ENCODE measurements at regions not wholly inside any gene's neighbourhood (a gene's known extent, or its start where the extent isn't known, plus 50 kb on each side); places are given as distances from the start of the nearest gene placed in this dataset.

DNA sequence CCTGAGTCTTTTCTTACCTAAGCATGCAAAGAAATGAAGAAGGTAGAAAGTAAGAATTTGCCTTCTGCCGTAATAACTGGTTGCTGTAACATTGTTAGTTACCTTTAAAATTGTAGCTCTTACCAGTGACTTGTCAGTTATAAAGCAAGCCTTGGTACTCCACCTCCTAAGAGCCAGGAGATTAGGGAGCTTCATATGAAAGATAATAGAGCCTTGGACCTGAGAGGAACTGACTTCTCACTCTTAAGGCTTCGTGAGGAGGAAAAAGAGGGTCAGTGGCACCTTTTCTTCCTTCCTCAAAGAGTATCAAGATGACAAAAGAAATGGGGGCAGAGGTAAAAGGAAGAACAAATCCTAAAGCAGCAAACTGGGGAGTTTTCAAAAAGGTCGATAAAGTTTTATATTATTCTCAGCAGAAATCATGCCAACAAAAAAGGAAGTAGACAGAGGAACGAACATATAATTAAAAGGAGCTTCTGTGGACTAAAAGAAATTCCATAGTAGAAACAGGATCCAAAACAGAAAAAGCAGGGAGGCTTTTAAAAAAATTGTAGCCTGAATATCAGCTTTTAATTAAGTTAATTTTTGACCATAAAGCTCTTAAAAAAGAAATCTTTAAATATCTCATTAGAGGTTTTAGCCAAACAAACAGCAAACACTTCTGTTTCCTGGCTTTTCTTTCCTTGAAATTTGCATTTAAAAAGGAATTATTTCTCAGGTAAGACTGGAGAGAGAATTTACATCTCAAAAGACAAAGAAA is 847.1 kb upstream of the ALCAM start:
- TF ChIP-seq, protein P1, sequence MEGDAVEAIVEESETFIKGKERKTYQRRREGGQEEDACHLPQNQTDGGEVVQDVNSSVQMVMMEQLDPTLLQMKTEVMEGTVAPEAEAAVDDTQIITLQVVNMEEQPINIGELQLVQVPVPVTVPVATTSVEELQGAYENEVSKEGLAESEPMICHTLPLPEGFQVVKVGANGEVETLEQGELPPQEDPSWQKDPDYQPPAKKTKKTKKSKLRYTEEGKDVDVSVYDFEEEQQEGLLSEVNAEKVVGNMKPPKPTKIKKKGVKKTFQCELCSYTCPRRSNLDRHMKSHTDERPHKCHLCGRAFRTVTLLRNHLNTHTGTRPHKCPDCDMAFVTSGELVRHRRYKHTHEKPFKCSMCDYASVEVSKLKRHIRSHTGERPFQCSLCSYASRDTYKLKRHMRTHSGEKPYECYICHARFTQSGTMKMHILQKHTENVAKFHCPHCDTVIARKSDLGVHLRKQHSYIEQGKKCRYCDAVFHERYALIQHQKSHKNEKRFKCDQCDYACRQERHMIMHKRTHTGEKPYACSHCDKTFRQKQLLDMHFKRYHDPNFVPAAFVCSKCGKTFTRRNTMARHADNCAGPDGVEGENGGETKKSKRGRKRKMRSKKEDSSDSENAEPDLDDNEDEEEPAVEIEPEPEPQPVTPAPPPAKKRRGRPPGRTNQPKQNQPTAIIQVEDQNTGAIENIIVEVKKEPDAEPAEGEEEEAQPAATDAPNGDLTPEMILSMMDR (IDR thresholded peaks at IDR 0.05; ENCODE audit: borderline replicate concordance, extremely low read depth, low read length, poor library complexity, severe bottlenecking): no peak
- TF ChIP-seq EZH2 (IDR thresholded peaks at IDR 0.05; ENCODE audit: borderline replicate concordance, low read depth, low read length, severe bottlenecking): no peak
- Histone ChIP-seq H3K4me1 (ENCODE audit: insufficient read depth, low read length) (no peaks in the 10 kb centered on the region), H3K36me3 (ENCODE audit: insufficient read depth, low read length) (no peaks in the 10 kb centered on the region), H4K20me1 (ENCODE audit: insufficient read depth, low read length) (no peaks in the 10 kb centered on the region), H3K9me3 (ENCODE audit: insufficient read depth, low read length, severe bottlenecking) (no peaks in the 10 kb centered on the region), H3K79me2 (ENCODE audit: insufficient read depth, low read length) (no peaks in the 10 kb centered on the region), H3K4me3 (ENCODE audit: low read depth in 1 of 2, low read length in 2 of 2) (no peak overlapping the region), H3K9ac (ENCODE audit: low read depth, low read length) (no peak overlapping the region), H2AFZ (ENCODE audit: low read depth, low read length) (no peak overlapping the region), H3K27me3 (ENCODE audit: insufficient read depth, low read length, poor library complexity) (no peaks in the 10 kb centered on the region), H3K4me2 (ENCODE audit: insufficient read depth, low read length) (no peak overlapping the region), H3K27ac (ENCODE audit: low read length) (no peak overlapping the region)
- no peak for DNase-seq
- no peak for ATAC-seq (ENCODE audit: insufficient read depth, low read depth)

DNA sequence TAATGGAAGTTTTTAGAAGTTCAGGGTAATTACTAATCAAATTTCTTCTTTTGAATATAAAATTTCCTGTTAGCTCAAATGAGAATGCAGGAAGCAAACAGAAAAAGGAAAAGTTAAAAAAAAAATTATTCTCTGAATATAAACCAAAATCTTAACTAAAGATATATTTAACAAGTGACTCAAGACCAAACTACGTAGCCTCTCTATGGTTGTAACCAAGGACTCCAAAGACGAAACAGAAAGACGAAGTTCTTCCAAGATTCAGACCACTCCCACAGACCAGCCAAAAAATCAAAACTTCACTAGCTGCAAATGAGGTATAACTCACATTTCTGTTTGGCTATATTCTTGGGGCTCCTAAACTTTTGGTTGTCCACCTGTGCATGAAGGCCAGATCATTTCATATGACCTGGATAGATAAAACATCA is 846.5 kb upstream of the ALCAM start:
- DNase-seq: no peak
- no peak overlapping the region for H3K4me3 ChIP-seq (ENCODE audit: low read depth in 1 of 2, low read length in 2 of 2)
- no peaks in the 10 kb centered on the region for H3K36me3 ChIP-seq (ENCODE audit: insufficient read depth, low read length)
- H3K4me1 ChIP-seq (ENCODE audit: insufficient read depth, low read length): no peaks in the 10 kb centered on the region
- ATAC-seq (ENCODE audit: insufficient read depth, low read depth): no peak
- H3K9ac ChIP-seq (ENCODE audit: low read depth, low read length): no peak overlapping the region
- no peak overlapping the region for H2AFZ ChIP-seq (ENCODE audit: low read depth, low read length)
- no peak overlapping the region for H3K4me2 ChIP-seq (ENCODE audit: insufficient read depth, low read length)
- no peaks in the 10 kb centered on the region for H3K27me3 ChIP-seq (ENCODE audit: insufficient read depth, low read length, poor library complexity)
- no peaks in the 10 kb centered on the region for H3K9me3 ChIP-seq (ENCODE audit: insufficient read depth, low read length, severe bottlenecking)
- H4K20me1 ChIP-seq (ENCODE audit: insufficient read depth, low read length): no peaks in the 10 kb centered on the region
- TF ChIP-seq EZH2 (IDR thresholded peaks at IDR 0.05; ENCODE audit: borderline replicate concordance, low read depth, low read length, severe bottlenecking): no peak
- TF ChIP-seq, protein P1 (IDR thresholded peaks at IDR 0.05; ENCODE audit: borderline replicate concordance, extremely low read depth, low read length, poor library complexity, severe bottlenecking): no peak
- H3K79me2 ChIP-seq (ENCODE audit: insufficient read depth, low read length): no peaks in the 10 kb centered on the region
- H3K27ac ChIP-seq (ENCODE audit: low read length): no peak overlapping the region

DNA sequence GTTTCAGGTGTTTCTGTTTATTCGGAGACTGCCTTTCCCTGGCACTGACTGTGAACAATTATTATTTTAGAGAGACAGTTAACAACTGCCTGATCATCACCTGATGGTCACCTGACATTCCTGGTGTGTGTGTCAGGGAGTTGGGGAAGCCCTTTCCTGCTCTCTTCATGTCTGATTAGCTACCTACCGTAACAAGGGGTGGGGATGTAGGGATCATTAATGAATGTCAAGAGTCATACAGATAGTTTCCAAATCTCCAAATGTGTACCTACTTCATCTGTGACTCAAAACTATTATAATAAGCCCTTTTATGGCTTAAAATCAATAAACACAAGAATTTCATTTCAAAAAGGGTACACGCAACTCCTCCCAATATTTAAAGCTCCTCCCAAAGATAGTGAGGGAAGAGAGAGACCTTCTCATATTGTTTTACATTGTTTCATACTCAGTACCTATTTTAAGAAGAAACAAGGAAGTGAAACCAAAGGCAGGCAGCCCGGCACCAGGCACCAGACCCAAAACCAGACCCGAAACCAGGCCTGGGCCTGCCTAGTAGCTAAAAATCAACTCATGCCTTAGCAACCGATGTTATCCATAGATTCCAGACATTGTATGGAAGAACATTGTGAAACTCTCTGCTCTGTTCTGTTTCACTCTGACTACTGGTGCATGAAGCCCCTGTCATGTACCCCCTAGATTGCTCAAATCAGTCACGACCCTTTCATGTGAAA is 844.9 kb upstream of the ALCAM start:
- H3K27me3 ChIP-seq (ENCODE audit: insufficient read depth, low read length, poor library complexity): no peaks in the 10 kb centered on the region
- no peaks in the 10 kb centered on the region for H3K9me3 ChIP-seq (ENCODE audit: insufficient read depth, low read length, severe bottlenecking)
- TF ChIP-seq, protein P1 (IDR thresholded peaks at IDR 0.05; ENCODE audit: borderline replicate concordance, extremely low read depth, low read length, poor library complexity, severe bottlenecking): no peak
- no peak for TF ChIP-seq EZH2 (IDR thresholded peaks at IDR 0.05; ENCODE audit: borderline replicate concordance, low read depth, low read length, severe bottlenecking)
- H3K4me1 ChIP-seq (ENCODE audit: insufficient read depth, low read length): no peaks in the 10 kb centered on the region
- no peaks in the 10 kb centered on the region for H3K79me2 ChIP-seq (ENCODE audit: insufficient read depth, low read length)
- no peak for ATAC-seq (ENCODE audit: insufficient read depth, low read depth)
- no peaks in the 10 kb centered on the region for H4K20me1 ChIP-seq (ENCODE audit: insufficient read depth, low read length)
- no peak overlapping the region for H3K9ac ChIP-seq (ENCODE audit: low read depth, low read length)
- no peak overlapping the region for H3K27ac ChIP-seq (ENCODE audit: low read length)
- no peak overlapping the region for H3K4me2 ChIP-seq (ENCODE audit: insufficient read depth, low read length)
- no peaks in the 10 kb centered on the region for H3K36me3 ChIP-seq (ENCODE audit: insufficient read depth, low read length)
- H2AFZ ChIP-seq (ENCODE audit: low read depth, low read length): no peak overlapping the region
- DNase-seq: no peak
- no peak overlapping the region for H3K4me3 ChIP-seq (ENCODE audit: low read depth in 1 of 2, low read length in 2 of 2)
